ENCODE measurements at regions not wholly inside any gene's neighbourhood (a gene's known extent, or its start where the extent isn't known, plus 50 kb on each side); places are given as distances from the start of the nearest gene placed in this dataset.
"Not testable (repeated sequence)": the region's sequence is repeated elsewhere in the genome, so short reads cannot be mapped to it uniquely, and the experiment has no call there.

- H3K4ac ChIP-seq (ENCODE audit: low read length) = no peak overlapping the region
- no peak overlapping the region for H3K27ac ChIP-seq (replicated peaks; ENCODE audit: low read length)
- no peak overlapping the region for H3K4me2 ChIP-seq (ENCODE audit: insufficient read depth, low read length, poor library complexity, severe bottlenecking)
- no peaks in the 10 kb centered on the region for H3K36me3 ChIP-seq (replicated peaks in 1 of 2; ENCODE audit: control insufficient read depth in 2 of 2, insufficient read depth in 2 of 2, low read length in 2 of 2)
- no peak overlapping the region for H2BK12ac ChIP-seq (ENCODE audit: low read length)
- no peak overlapping the region for H2AFZ ChIP-seq (ENCODE audit: low read length)
- H4K91ac ChIP-seq (ENCODE audit: low read depth, low read length, poor library complexity) = no peak overlapping the region
- no peak for DNase-seq (ENCODE audit: low spot score)
- H3K27me3 ChIP-seq (ENCODE audit: control insufficient read depth in 3 of 3, insufficient read depth in 3 of 3, low read depth in 1 of 3, low read length in 3 of 3) = no peaks in the 10 kb centered on the region
- H3K9ac ChIP-seq (ENCODE audit: low read depth, low read length, poor library complexity) = no peak overlapping the region
- H3K4me3 ChIP-seq (ENCODE audit: low read length in 2 of 2) = peak overlapping the region in 1 of 2 donors; percentile 40
- no peak overlapping the region for H2BK15ac ChIP-seq (ENCODE audit: low read length)
- peaks cover 0 to 2% of the 10 kb centered on the region in 2 donors for H3K9me3 ChIP-seq (replicated peaks in 1 of 2; ENCODE audit: control insufficient read depth in 2 of 2, insufficient read depth in 1 of 2, low read depth in 1 of 2, low read length in 2 of 2)
- no peak overlapping the region for H3K14ac ChIP-seq (ENCODE audit: low read length)
- no peak overlapping the region for H2BK120ac ChIP-seq (ENCODE audit: low read depth, low read length)
- H2BK5ac ChIP-seq (ENCODE audit: low read length) = no peak overlapping the region
- peak overlapping the region; percentile 68 for H3K23ac ChIP-seq (ENCODE audit: low read depth, low read length, poor library complexity)
- H3K4me1 ChIP-seq (ENCODE audit: control insufficient read depth in 2 of 2, insufficient read depth in 1 of 2, low read depth in 1 of 2, low read length in 2 of 2) = no peaks in the 10 kb centered on the region
- H3K18ac ChIP-seq (ENCODE audit: low read length) = no peak overlapping the region
- H2AK5ac ChIP-seq (ENCODE audit: low read depth, low read length) = no peak overlapping the region
- WGBS, 2 donors (ENCODE audit: extremely low coverage in 2 of 2, insufficient read length in 2 of 2, insufficient replicate concordance in 1 of 2) = no CpG with 5 or more reads among the region's 7 CpGs
- H4K8ac ChIP-seq (ENCODE audit: low read depth, low read length) = no peak overlapping the region
- H3K79me1 ChIP-seq (ENCODE audit: low read depth, low read length) = no peaks in the 10 kb centered on the region
Observed at GRCh38 chr7:156353352-156353751, 287.2 kb upstream of the RNF32 start.

- not testable (repeated sequence) for H2BK5ac ChIP-seq (ENCODE audit: low read length); H3K27me3 ChIP-seq (ENCODE audit: control insufficient read depth in 3 of 3, insufficient read depth in 3 of 3, low read depth in 1 of 3, low read length in 3 of 3); H2AFZ ChIP-seq (ENCODE audit: low read length); H3K4ac ChIP-seq (ENCODE audit: low read length); H3K4me3 ChIP-seq (ENCODE audit: low read length in 2 of 2); H3K4me2 ChIP-seq (ENCODE audit: insufficient read depth, low read length, poor library complexity, severe bottlenecking); H4K91ac ChIP-seq (ENCODE audit: low read depth, low read length, poor library complexity); DNase-seq (ENCODE audit: low spot score); H2BK15ac ChIP-seq (ENCODE audit: low read length); H3K4me1 ChIP-seq (ENCODE audit: control insufficient read depth in 2 of 2, insufficient read depth in 1 of 2, low read depth in 1 of 2, low read length in 2 of 2); H3K9ac ChIP-seq (ENCODE audit: low read depth, low read length, poor library complexity); H3K18ac ChIP-seq (ENCODE audit: low read length); H3K36me3 ChIP-seq (replicated peaks in 1 of 2; ENCODE audit: control insufficient read depth in 2 of 2, insufficient read depth in 2 of 2, low read length in 2 of 2); H2AK5ac ChIP-seq (ENCODE audit: low read depth, low read length); H3K9me3 ChIP-seq (replicated peaks in 1 of 2; ENCODE audit: control insufficient read depth in 2 of 2, insufficient read depth in 1 of 2, low read depth in 1 of 2, low read length in 2 of 2); H3K23ac ChIP-seq (ENCODE audit: low read depth, low read length, poor library complexity); H2BK12ac ChIP-seq (ENCODE audit: low read length); H3K27ac ChIP-seq (replicated peaks; ENCODE audit: low read length); H3K14ac ChIP-seq (ENCODE audit: low read length); H3K79me1 ChIP-seq (ENCODE audit: low read depth, low read length); H2BK120ac ChIP-seq (ENCODE audit: low read depth, low read length); H4K8ac ChIP-seq (ENCODE audit: low read depth, low read length)
- no CpG with 5 or more reads among the region's 25 CpGs for WGBS, 2 donors (ENCODE audit: extremely low coverage in 2 of 2, insufficient read length in 2 of 2, insufficient replicate concordance in 1 of 2)
Observed at GRCh38 chr7:156347703-156348248, 292.8 kb upstream of the RNF32 start.

- H3K14ac ChIP-seq (ENCODE audit: low read length) = no peak overlapping the region
- H3K9me3 ChIP-seq (replicated peaks in 1 of 2; ENCODE audit: control insufficient read depth in 2 of 2, insufficient read depth in 1 of 2, low read depth in 1 of 2, low read length in 2 of 2) = peaks cover 0 to 2% of the 10 kb centered on the region in 2 donors
- H2BK15ac ChIP-seq (ENCODE audit: low read length) = no peak overlapping the region
- H3K79me1 ChIP-seq (ENCODE audit: low read depth, low read length) = no peaks in the 10 kb centered on the region
- H3K4me3 ChIP-seq (ENCODE audit: low read length in 2 of 2) = no peak overlapping the region
- no peak overlapping the region for H3K4ac ChIP-seq (ENCODE audit: low read length)
- H3K27me3 ChIP-seq (ENCODE audit: control insufficient read depth in 3 of 3, insufficient read depth in 3 of 3, low read depth in 1 of 3, low read length in 3 of 3) = no peaks in the 10 kb centered on the region
- no CpG with 5 or more reads among the region's 12 CpGs for WGBS, 2 donors (ENCODE audit: extremely low coverage in 2 of 2, insufficient read length in 2 of 2, insufficient replicate concordance in 1 of 2)
- no peak overlapping the region for H4K91ac ChIP-seq (ENCODE audit: low read depth, low read length, poor library complexity)
- H3K27ac ChIP-seq (replicated peaks; ENCODE audit: low read length) = no peak overlapping the region
- DNase-seq (ENCODE audit: low spot score) = no peak
- no peak overlapping the region for H3K4me2 ChIP-seq (ENCODE audit: insufficient read depth, low read length, poor library complexity, severe bottlenecking)
- no peak overlapping the region for H2BK12ac ChIP-seq (ENCODE audit: low read length)
- no peak overlapping the region for H2BK120ac ChIP-seq (ENCODE audit: low read depth, low read length)
- H2BK5ac ChIP-seq (ENCODE audit: low read length) = no peak overlapping the region
- no peak overlapping the region for H4K8ac ChIP-seq (ENCODE audit: low read depth, low read length)
- H3K4me1 ChIP-seq (ENCODE audit: control insufficient read depth in 2 of 2, insufficient read depth in 1 of 2, low read depth in 1 of 2, low read length in 2 of 2) = no peaks in the 10 kb centered on the region
- H3K18ac ChIP-seq (ENCODE audit: low read length) = no peak overlapping the region
- H3K9ac ChIP-seq (ENCODE audit: low read depth, low read length, poor library complexity) = no peak overlapping the region
- no peaks in the 10 kb centered on the region for H3K36me3 ChIP-seq (replicated peaks in 1 of 2; ENCODE audit: control insufficient read depth in 2 of 2, insufficient read depth in 2 of 2, low read length in 2 of 2)
- H2AK5ac ChIP-seq (ENCODE audit: low read depth, low read length) = no peak overlapping the region
- no peak overlapping the region for H3K23ac ChIP-seq (ENCODE audit: low read depth, low read length, poor library complexity)
- no peak overlapping the region for H2AFZ ChIP-seq (ENCODE audit: low read length)
Observed at GRCh38 chr7:156347132-156347531, 293.4 kb upstream of the RNF32 start.

- WGBS, 2 donors (ENCODE audit: extremely low coverage in 2 of 2, insufficient read length in 2 of 2, insufficient replicate concordance in 1 of 2) = 100% methylated on average over 1 of the region's 3 CpGs; no CpG with 5 or more reads in 1 of the 2 donors
Observed at GRCh38 chr7:156344595-156344994, 296.0 kb upstream of the RNF32 start.

More at GRCh38 chr7:156344595-156344994, 296.0 kb upstream of the RNF32 start:
- Histone ChIP-seq H2BK12ac (ENCODE audit: low read length) (no peak overlapping the region), H2BK15ac (ENCODE audit: low read length) (no peak overlapping the region), H3K4ac (ENCODE audit: low read length) (no peak overlapping the region), H3K9ac (ENCODE audit: low read depth, low read length, poor library complexity) (no peak overlapping the region), H4K8ac (ENCODE audit: low read depth, low read length) (no peak overlapping the region), H2BK120ac (ENCODE audit: low read depth, low read length) (no peak overlapping the region), H3K27ac (replicated peaks; ENCODE audit: low read length) (no peak overlapping the region), H3K23ac (ENCODE audit: low read depth, low read length, poor library complexity) (no peak overlapping the region), H3K18ac (ENCODE audit: low read length) (no peak overlapping the region), H3K79me1 (ENCODE audit: low read depth, low read length) (no peaks in the 10 kb centered on the region), H2AFZ (ENCODE audit: low read length) (no peak overlapping the region), H2BK5ac (ENCODE audit: low read length) (no peak overlapping the region), H4K91ac (ENCODE audit: low read depth, low read length, poor library complexity) (no peak overlapping the region), H3K14ac (ENCODE audit: low read length) (no peak overlapping the region), H3K36me3 (replicated peaks in 1 of 2; ENCODE audit: control insufficient read depth in 2 of 2, insufficient read depth in 2 of 2, low read length in 2 of 2) (no peaks in the 10 kb centered on the region), H3K4me3 (ENCODE audit: low read length in 2 of 2) (no peak overlapping the region), H2AK5ac (ENCODE audit: low read depth, low read length) (no peak overlapping the region), H3K27me3 (ENCODE audit: control insufficient read depth in 3 of 3, insufficient read depth in 3 of 3, low read depth in 1 of 3, low read length in 3 of 3) (peaks cover 0 to 2% (median 0%) of the 10 kb centered on the region in 3 experiments), H3K4me1 (ENCODE audit: control insufficient read depth in 2 of 2, insufficient read depth in 1 of 2, low read depth in 1 of 2, low read length in 2 of 2) (no peaks in the 10 kb centered on the region), H3K9me3 (replicated peaks in 1 of 2; ENCODE audit: control insufficient read depth in 2 of 2, insufficient read depth in 1 of 2, low read depth in 1 of 2, low read length in 2 of 2) (peaks cover 0 to 2% of the 10 kb centered on the region in 2 donors), H3K4me2 (ENCODE audit: insufficient read depth, low read length, poor library complexity, severe bottlenecking) (no peak overlapping the region)
- DNase-seq (ENCODE audit: low spot score) = no peak
